A549 (cell line): ENCODE measurements at regions not wholly inside any gene's neighbourhood (a gene's known extent, or its start where the extent isn't known, plus 50 kb on each side); places are given as distances from the start of the nearest gene placed in this dataset.

Experiments used
- ATAC-seq, 2 experiments: fragments of 200-7000 bp in 1 of 2; fragments of >200 bp in 1 of 2; cut with Nextera tagmentation in 1 of 2; cut with Tn5 transposase in 1 of 2; 3 replicates each; pipeline versions ENCODE4 v1.8.0 to v1.9.1; 2018 to 2020; ENCODE audit warnings: mild to moderate bottlenecking in 1 of 2, moderate library complexity in 1 of 2
- CTCF ChIA-PET: fragments of 300-600 bp; sonication (Branson Sonifier 250); formaldehyde crosslinking; extraction: SDS; loops from one replicate; lab custom pipeline; 2021; ENCODE audit warnings: antibody characterized with exemption, inconsistent platforms; lab: Yijun Ruan, JAX
- POLR2A ChIA-PET: fragments of 350-600 bp; formaldehyde crosslinking; extraction: SDS; loops from one replicate; lab custom pipeline; 2021; ENCODE audit warnings: antibody characterized with exemption, inconsistent platforms; lab: Yijun Ruan, JAX
- DNase-seq, 2 experiments: peaks; one replicate each; pipeline versions ENCODE4 v3.0.0 to v3.0.0-alpha.2; 2011 to 2016; ENCODE audit warnings: low read depth in 1 of 2, low spot score in 1 of 2
- FAIRE-seq: peaks from 2 replicates; lab custom pipeline; 2011; peaks lifted over from hg19 to GRCh38; lab: Jason Lieb, UNC
- H3K27ac ChIP-seq, 2 experiments: fragments of >200 bp; sonication (Bioruptor Twin); formaldehyde crosslinking; 3 replicates each; pipeline ENCODE4 v1.5.1; 2016 to 2017
- H3K4me1 ChIP-seq: fragments of >200 bp; sonication (Bioruptor Twin); formaldehyde crosslinking; 3 replicates; pipeline ENCODE4 v1.6.1; 2016
- H3K4me2 ChIP-seq: fragments of >200 bp; sonication (Bioruptor Twin); formaldehyde crosslinking; 3 replicates; pipeline ENCODE4 v1.6.1; 2016
- H3K4me3 ChIP-seq: fragments of >200 bp; sonication (Bioruptor Twin); formaldehyde crosslinking; 3 replicates; pipeline ENCODE4 v1.5.1; 2016
- H3K9me3 ChIP-seq: fragments of >200 bp; sonication (Bioruptor Twin); formaldehyde crosslinking; 3 replicates; pipeline ENCODE4 v1.6.1; 2016
- CBX8 ChIP-seq: fragments of 200-600 bp; sonication (generic); IDR thresholded peaks from 2 replicates; pipeline ENCODE4 v1.6.1; 2016
- CEBPB ChIP-seq, 2 experiments: fragments of >200 bp in 1 of 2; sonication (Bioruptor Twin) in 1 of 2; formaldehyde crosslinking in 1 of 2; IDR thresholded peaks; 2 replicates each; pipeline ENCODE4 v1.6.1; 2012 to 2016
- EHF ChIP-seq: fragments of 250-450 bp; sonication (Bioruptor Pico); IDR thresholded peaks from 2 replicates; pipeline ENCODE4 v1.5.0; 2020; ENCODE audit warnings: mild to moderate bottlenecking
- EP300 ChIP-seq, 2 experiments: fragments of >200 bp; sonication (Bioruptor Twin); formaldehyde crosslinking; IDR thresholded peaks; 2 replicates in 1 of 2; 3 replicates in 1 of 2; pipeline ENCODE4 v1.6.1; 2016 to 2017
- FOSL2 ChIP-seq, 2 experiments: fragments of 450-650 bp in 1 of 2; fragments of >200 bp in 1 of 2; sonication (Bioruptor Twin) in 1 of 2; formaldehyde crosslinking; IDR thresholded peaks; 2 replicates each; pipeline versions ENCODE4 v1.5.0 to v1.6.1; 2016 to 2020; ENCODE audit warnings: mild to moderate bottlenecking in 1 of 2, moderate library complexity in 1 of 2
- GATA3 ChIP-seq: IDR thresholded peaks from 2 replicates; pipeline ENCODE4 v1.6.1; 2012; ENCODE audit warnings: borderline replicate concordance
- HOXB5 ChIP-seq: fragments of 250-450 bp; sonication (Bioruptor Pico); IDR thresholded peaks from 2 replicates; pipeline ENCODE4 v1.5.0; 2020; ENCODE audit warnings: mild to moderate bottlenecking, moderate library complexity
- JUN ChIP-seq, 2 experiments: fragments of >200 bp; sonication (Bioruptor Twin); formaldehyde crosslinking; IDR thresholded peaks; 2 replicates in 1 of 2; 3 replicates in 1 of 2; pipeline ENCODE4 v1.6.1; 2016 to 2017
- JUNB ChIP-seq: fragments of >200 bp; sonication (Bioruptor Twin); formaldehyde crosslinking; IDR thresholded peaks from 2 replicates; pipeline ENCODE4 v1.6.1; 2016
- KDM5A ChIP-seq: fragments of 200-600 bp; sonication (generic); IDR thresholded peaks from 2 replicates; pipeline ENCODE4 v1.6.1; 2016; ENCODE audit warnings: antibody characterized with exemption, mild to moderate bottlenecking
- MAFK ChIP-seq: fragments of 450-650 bp; IDR thresholded peaks from 2 replicates; pipeline ENCODE4 v1.6.1; 2014; ENCODE audit not compliant: partially characterized antibody
- NFE2L2 ChIP-seq: fragments of 150-350 bp; conservative IDR thresholded peaks from 2 replicates; pipeline ENCODE4 v1.6.1; 2014; ENCODE audit warnings: low read length
- NPAS2 ChIP-seq: fragments of 250-450 bp; sonication (Bioruptor Pico); IDR thresholded peaks from 2 replicates; pipeline ENCODE4 v1.8.0; 2022; ENCODE audit warnings: mild to moderate bottlenecking, moderate library complexity, borderline replicate concordance
- POLR2AphosphoS2 ChIP-seq: conservative IDR thresholded peaks from 2 replicates; pipeline ENCODE4 v1.6.1; 2012; ENCODE audit warnings: low read length, improper control_type of control experiment, inconsistent platforms
- RAD21 ChIP-seq, 2 experiments: fragments of >200 bp in 1 of 2; sonication (Bioruptor Twin) in 1 of 2; formaldehyde crosslinking in 1 of 2; IDR thresholded peaks in 1 of 2; conservative IDR thresholded peaks in 1 of 2; 2 replicates in 1 of 2; 3 replicates in 1 of 2; pipeline ENCODE4 v1.6.1; 2012 to 2018; ENCODE audit warnings: inconsistent platforms in 1 of 2
- RARB ChIP-seq: fragments of 250-450 bp; sonication (Bioruptor Pico); IDR thresholded peaks from 2 replicates; pipeline ENCODE4 v1.8.0; 2021; ENCODE audit warnings: mild to moderate bottlenecking, moderate library complexity
- RNF2 ChIP-seq: fragments of 200-600 bp; sonication (generic); IDR thresholded peaks from 2 replicates; pipeline ENCODE4 v1.6.1; 2016; ENCODE audit warnings: low read depth, mild to moderate bottlenecking, antibody characterized with exemption, moderate library complexity, borderline replicate concordance
- SMC3 ChIP-seq: fragments of >200 bp; sonication (Bioruptor Twin); formaldehyde crosslinking; IDR thresholded peaks from 3 replicates; pipeline ENCODE4 v1.6.1; 2018; ENCODE audit warnings: inconsistent platforms
- SREBF2 ChIP-seq: fragments of 450-650 bp; IDR thresholded peaks from 2 replicates; pipeline ENCODE4 v1.6.1; 2014; ENCODE audit warnings: mild to moderate bottlenecking, moderate library complexity
- TP53 ChIP-seq: fragments of 250-450 bp; sonication (Bioruptor Pico); IDR thresholded peaks from 2 replicates; pipeline ENCODE4 v1.5.0; 2021; ENCODE audit warnings: mild to moderate bottlenecking, moderate library complexity
- ZFP36 ChIP-seq: fragments of 450-650 bp; IDR thresholded peaks from 2 replicates; pipeline ENCODE4 v1.6.1; 2014; ENCODE audit warnings: borderline replicate concordance; ENCODE audit not compliant: partially characterized antibody
- WGBS: methylation state at CpG from one replicate; pipeline ENCODE4 v1.1.6; 2017; ENCODE audit errors: missing lambda C conversion rate; 5-methylcytosine and 5-hydroxymethylcytosine counted together
- TF ChIP-seq, protein P1 (sequence below): fragments of 150-350 bp; IDR thresholded peaks from 2 replicates; pipeline ENCODE4 v1.6.1; 2014; ENCODE audit warnings: low read depth, mild to moderate bottlenecking, low read length
- TF ChIP-seq, protein P2 (sequence below): fragments of >200 bp; sonication (Bioruptor Twin); formaldehyde crosslinking; IDR thresholded peaks from 3 replicates; pipeline ENCODE4 v1.5.1; 2016
- TF ChIP-seq, protein P3 (sequence below): fragments of 200-600 bp; sonication (generic); IDR thresholded peaks from 2 replicates; pipeline ENCODE4 v1.6.1; 2016; ENCODE audit warnings: antibody characterized with exemption, mild to moderate bottlenecking, moderate library complexity
- TF ChIP-seq, protein P4 (sequence below): fragments of 450-650 bp; IDR thresholded peaks from 2 replicates; pipeline ENCODE4 v1.6.1; 2014; ENCODE audit warnings: antibody characterized with exemption
- TF ChIP-seq, protein P5 (sequence below): IDR thresholded peaks from 2 replicates; pipeline ENCODE4 v1.6.1; 2012
- TF ChIP-seq, protein P6 (sequence below): IDR thresholded peaks from 2 replicates; pipeline ENCODE4 v1.6.1; 2012
- TF ChIP-seq, protein P7 (sequence below): fragments of 250-450 bp; sonication (Bioruptor Pico); IDR thresholded peaks from 2 replicates; pipeline ENCODE4 v1.5.0; 2021; ENCODE audit warnings: mild to moderate bottlenecking, moderate library complexity, borderline replicate concordance
- TF ChIP-seq, protein P8 (sequence below): fragments of 250-450 bp; sonication (Bioruptor Pico); IDR thresholded peaks from 2 replicates; pipeline ENCODE4 v1.5.0; 2020; ENCODE audit warnings: low read depth, mild to moderate bottlenecking, moderate library complexity

DNA sequence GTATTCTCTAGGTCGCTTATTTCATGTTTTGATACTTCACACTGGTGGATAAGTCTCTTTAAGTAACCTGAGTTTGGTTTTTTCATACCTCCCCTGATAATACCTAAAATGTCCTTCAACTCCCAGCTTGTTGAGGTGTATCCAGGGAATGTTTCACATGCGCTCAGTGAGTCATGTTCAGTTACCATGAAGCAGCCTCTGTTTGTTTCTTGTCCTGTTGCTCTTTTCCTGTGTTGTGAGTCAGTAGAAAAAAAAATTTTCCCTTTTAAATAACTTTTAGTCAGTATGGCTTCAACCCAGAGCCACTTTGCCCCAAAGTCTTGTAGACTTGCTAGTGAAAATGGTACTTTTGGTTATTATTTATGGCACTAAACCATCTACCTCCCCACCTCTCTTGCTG lies 278.4 kb upstream of the ZPLD1 start:
- TF ChIP-seq GATA3 (no peak), CBX8 (no peak), NPAS2 (no peak), RAD21 (conservative IDR thresholded peaks at IDR 0.05 in 1 of 2, IDR thresholded peaks at IDR 0.05 in 1 of 2) (0 out of 5 replicates have a peak, but pooled peaks of 1 of the 2 experiments have one; percentile 11), EP300 (IDR thresholded peaks at IDR 0.05) (no peak), NFE2L2 (no peak), FOSL2 (IDR thresholded peaks at IDR 0.05) (peak; percentile 41; the same call in 1 of the 2 replicates), FOSL2 (CRISPR knock-in tag; IDR thresholded peaks at IDR 0.05) (peak; percentile 92), MAFK (no peak), JUN (IDR thresholded peaks at IDR 0.05) (no peak), HOXB5 (CRISPR knock-in tag) (no peak), SREBF2 (no peak), RNF2 (no peak), ZFP36 (no peak), SMC3 (no peak), EHF (no peak), KDM5A (no peak), JUNB (peak; percentile 61), RARB (CRISPR knock-in tag) (no peak), TP53 (CRISPR knock-in tag) (no peak), CEBPB (IDR thresholded peaks at IDR 0.05) (no peak), POLR2AphosphoS2 (no peak)
- TF ChIP-seq, protein P1, sequence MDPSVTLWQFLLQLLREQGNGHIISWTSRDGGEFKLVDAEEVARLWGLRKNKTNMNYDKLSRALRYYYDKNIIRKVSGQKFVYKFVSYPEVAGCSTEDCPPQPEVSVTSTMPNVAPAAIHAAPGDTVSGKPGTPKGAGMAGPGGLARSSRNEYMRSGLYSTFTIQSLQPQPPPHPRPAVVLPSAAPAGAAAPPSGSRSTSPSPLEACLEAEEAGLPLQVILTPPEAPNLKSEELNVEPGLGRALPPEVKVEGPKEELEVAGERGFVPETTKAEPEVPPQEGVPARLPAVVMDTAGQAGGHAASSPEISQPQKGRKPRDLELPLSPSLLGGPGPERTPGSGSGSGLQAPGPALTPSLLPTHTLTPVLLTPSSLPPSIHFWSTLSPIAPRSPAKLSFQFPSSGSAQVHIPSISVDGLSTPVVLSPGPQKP = no peak
- TF ChIP-seq, protein P2, sequence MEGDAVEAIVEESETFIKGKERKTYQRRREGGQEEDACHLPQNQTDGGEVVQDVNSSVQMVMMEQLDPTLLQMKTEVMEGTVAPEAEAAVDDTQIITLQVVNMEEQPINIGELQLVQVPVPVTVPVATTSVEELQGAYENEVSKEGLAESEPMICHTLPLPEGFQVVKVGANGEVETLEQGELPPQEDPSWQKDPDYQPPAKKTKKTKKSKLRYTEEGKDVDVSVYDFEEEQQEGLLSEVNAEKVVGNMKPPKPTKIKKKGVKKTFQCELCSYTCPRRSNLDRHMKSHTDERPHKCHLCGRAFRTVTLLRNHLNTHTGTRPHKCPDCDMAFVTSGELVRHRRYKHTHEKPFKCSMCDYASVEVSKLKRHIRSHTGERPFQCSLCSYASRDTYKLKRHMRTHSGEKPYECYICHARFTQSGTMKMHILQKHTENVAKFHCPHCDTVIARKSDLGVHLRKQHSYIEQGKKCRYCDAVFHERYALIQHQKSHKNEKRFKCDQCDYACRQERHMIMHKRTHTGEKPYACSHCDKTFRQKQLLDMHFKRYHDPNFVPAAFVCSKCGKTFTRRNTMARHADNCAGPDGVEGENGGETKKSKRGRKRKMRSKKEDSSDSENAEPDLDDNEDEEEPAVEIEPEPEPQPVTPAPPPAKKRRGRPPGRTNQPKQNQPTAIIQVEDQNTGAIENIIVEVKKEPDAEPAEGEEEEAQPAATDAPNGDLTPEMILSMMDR = no peak
- TF ChIP-seq, protein P3, sequence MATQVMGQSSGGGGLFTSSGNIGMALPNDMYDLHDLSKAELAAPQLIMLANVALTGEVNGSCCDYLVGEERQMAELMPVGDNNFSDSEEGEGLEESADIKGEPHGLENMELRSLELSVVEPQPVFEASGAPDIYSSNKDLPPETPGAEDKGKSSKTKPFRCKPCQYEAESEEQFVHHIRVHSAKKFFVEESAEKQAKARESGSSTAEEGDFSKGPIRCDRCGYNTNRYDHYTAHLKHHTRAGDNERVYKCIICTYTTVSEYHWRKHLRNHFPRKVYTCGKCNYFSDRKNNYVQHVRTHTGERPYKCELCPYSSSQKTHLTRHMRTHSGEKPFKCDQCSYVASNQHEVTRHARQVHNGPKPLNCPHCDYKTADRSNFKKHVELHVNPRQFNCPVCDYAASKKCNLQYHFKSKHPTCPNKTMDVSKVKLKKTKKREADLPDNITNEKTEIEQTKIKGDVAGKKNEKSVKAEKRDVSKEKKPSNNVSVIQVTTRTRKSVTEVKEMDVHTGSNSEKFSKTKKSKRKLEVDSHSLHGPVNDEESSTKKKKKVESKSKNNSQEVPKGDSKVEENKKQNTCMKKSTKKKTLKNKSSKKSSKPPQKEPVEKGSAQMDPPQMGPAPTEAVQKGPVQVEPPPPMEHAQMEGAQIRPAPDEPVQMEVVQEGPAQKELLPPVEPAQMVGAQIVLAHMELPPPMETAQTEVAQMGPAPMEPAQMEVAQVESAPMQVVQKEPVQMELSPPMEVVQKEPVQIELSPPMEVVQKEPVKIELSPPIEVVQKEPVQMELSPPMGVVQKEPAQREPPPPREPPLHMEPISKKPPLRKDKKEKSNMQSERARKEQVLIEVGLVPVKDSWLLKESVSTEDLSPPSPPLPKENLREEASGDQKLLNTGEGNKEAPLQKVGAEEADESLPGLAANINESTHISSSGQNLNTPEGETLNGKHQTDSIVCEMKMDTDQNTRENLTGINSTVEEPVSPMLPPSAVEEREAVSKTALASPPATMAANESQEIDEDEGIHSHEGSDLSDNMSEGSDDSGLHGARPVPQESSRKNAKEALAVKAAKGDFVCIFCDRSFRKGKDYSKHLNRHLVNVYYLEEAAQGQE = no peak
- TF ChIP-seq, protein P4, sequence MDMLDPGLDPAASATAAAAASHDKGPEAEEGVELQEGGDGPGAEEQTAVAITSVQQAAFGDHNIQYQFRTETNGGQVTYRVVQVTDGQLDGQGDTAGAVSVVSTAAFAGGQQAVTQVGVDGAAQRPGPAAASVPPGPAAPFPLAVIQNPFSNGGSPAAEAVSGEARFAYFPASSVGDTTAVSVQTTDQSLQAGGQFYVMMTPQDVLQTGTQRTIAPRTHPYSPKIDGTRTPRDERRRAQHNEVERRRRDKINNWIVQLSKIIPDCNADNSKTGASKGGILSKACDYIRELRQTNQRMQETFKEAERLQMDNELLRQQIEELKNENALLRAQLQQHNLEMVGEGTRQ = no peak
- TF ChIP-seq, protein P5, sequence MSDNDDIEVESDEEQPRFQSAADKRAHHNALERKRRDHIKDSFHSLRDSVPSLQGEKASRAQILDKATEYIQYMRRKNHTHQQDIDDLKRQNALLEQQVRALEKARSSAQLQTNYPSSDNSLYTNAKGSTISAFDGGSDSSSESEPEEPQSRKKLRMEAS = peak; percentile 43
- TF ChIP-seq, protein P6, sequence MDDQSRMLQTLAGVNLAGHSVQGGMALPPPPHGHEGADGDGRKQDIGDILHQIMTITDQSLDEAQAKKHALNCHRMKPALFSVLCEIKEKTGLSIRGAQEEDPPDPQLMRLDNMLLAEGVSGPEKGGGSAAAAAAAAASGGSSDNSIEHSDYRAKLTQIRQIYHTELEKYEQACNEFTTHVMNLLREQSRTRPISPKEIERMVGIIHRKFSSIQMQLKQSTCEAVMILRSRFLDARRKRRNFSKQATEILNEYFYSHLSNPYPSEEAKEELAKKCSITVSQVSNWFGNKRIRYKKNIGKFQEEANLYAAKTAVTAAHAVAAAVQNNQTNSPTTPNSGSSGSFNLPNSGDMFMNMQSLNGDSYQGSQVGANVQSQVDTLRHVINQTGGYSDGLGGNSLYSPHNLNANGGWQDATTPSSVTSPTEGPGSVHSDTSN = no peak
- TF ChIP-seq, protein P7, sequence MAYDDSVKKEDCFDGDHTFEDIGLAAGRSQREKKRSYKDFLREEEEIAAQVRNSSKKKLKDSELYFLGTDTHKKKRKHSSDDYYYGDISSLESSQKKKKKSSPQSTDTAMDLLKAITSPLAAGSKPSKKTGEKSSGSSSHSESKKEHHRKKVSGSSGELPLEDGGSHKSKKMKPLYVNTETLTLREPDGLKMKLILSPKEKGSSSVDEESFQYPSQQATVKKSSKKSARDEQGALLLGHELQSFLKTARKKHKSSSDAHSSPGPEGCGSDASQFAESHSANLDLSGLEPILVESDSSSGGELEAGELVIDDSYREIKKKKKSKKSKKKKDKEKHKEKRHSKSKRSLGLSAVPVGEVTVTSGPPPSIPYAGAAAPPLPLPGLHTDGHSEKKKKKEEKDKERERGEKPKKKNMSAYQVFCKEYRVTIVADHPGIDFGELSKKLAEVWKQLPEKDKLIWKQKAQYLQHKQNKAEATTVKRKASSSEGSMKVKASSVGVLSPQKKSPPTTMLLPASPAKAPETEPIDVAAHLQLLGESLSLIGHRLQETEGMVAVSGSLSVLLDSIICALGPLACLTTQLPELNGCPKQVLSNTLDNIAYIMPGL (CRISPR knock-in tag) = no peak
- TF ChIP-seq, protein P8, sequence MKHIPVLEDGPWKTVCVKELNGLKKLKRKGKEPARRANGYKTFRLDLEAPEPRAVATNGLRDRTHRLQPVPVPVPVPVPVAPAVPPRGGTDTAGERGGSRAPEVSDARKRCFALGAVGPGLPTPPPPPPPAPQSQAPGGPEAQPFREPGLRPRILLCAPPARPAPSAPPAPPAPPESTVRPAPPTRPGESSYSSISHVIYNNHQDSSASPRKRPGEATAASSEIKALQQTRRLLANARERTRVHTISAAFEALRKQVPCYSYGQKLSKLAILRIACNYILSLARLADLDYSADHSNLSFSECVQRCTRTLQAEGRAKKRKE (CRISPR knock-in tag) = no peak
- peak; percentile 93 to 97 for ATAC-seq
- POLR2A ChIA-PET = interaction anchor here (1.5 kb wide), 1 partner anchor 307 kb away, joined by 6 read pairs; the partner anchor contains the start of gene NFKBIZ
- H3K4me3 ChIP-seq = no peak overlapping the region
- peak overlapping the region; percentile 58 to 68 for H3K27ac ChIP-seq
- DNase-seq = peak; percentile 33 to 86
- peaks cover 32% of the 10 kb centered on the region for H3K4me1 ChIP-seq
- no peak for FAIRE-seq
- CTCF ChIA-PET = interaction anchor here (0.6 to 1.0 kb wide), 2 partner anchors 24 to 340 kb away, joined by 3 read pairs; no protein-coding TSS in a partner anchor
- H3K4me2 ChIP-seq = peak overlapping the region; percentile 50
- 39% methylated on average over 2 of the region's 2 CpGs for WGBS
- peaks cover 16% of the 10 kb centered on the region; the same call in 2 of the 3 replicates for H3K9me3 ChIP-seq
